ENCODE measurements at regions not wholly inside any gene's neighbourhood (a gene's known extent, or its start where the extent isn't known, plus 50 kb on each side); places are given as distances from the start of the nearest gene placed in this dataset.

GRCh38 chr4:121252224-121252806, 88.2 kb upstream of the TNIP3 start:
- no peak overlapping the region for H2BK15ac ChIP-seq (ENCODE audit: low read length)
- no peaks in the 10 kb centered on the region for H3K36me3 ChIP-seq (ENCODE audit: control insufficient read depth in 2 of 4, insufficient read depth in 4 of 4, low read length in 3 of 4)
- H2AFZ ChIP-seq (ENCODE audit: low read length) = peak overlapping the region; percentile 46; the same call in 1 of the 2 replicates
- no peak overlapping the region for H3K4me2 ChIP-seq (ENCODE audit: insufficient read depth in 1 of 2, low read depth in 2 of 2, low read length in 2 of 2)
- H3K79me1 ChIP-seq (ENCODE audit: low read depth, low read length) = no peaks in the 10 kb centered on the region
- no peak overlapping the region for H4K5ac ChIP-seq (ENCODE audit: insufficient read length, low read depth, low read length)
- no peak overlapping the region for H2AK5ac ChIP-seq (ENCODE audit: low read depth, low read length)
- no peak overlapping the region for H2BK120ac ChIP-seq (replicated peaks; ENCODE audit: low read depth, low read length)
- H4K20me1 ChIP-seq (replicated peaks in 1 of 2; ENCODE audit: control insufficient read depth in 1 of 2, insufficient read depth in 2 of 2, low read length in 2 of 2) = no peaks in the 10 kb centered on the region
- H3K9me3 ChIP-seq (ENCODE audit: insufficient read depth in 2 of 2, low read depth in 1 of 2, low read length in 1 of 2) = no peaks in the 10 kb centered on the region
- H4K91ac ChIP-seq (replicated peaks; ENCODE audit: insufficient read length, low read length) = no peak overlapping the region
- no peak overlapping the region for H4K8ac ChIP-seq (ENCODE audit: extremely low read depth, insufficient read depth, low read length)
- POLR2A ChIA-PET (ENCODE audit: partially characterized antibody) = no interaction called here
- no peak overlapping the region for H3K9ac ChIP-seq (replicated peaks in 1 of 4; ENCODE audit: extremely low read depth in 1 of 4, low read depth in 3 of 4, low read length in 3 of 4)
- peak; percentile 25 to 63 for DNase-seq (ENCODE audit: low read depth in 1 of 2, low spot score in 2 of 2)
- H3K14ac ChIP-seq (ENCODE audit: insufficient read length) = no peak overlapping the region
- no peaks in the 10 kb centered on the region; a peak in 1 of 7 replicates for H3K4me1 ChIP-seq (replicated peaks in 1 of 4; ENCODE audit: control insufficient read depth in 3 of 4, insufficient read depth in 4 of 4, low read length in 3 of 4)
- no peak overlapping the region for H3K18ac ChIP-seq (ENCODE audit: extremely low read depth, low read length)
- H3K23me2 ChIP-seq (ENCODE audit: low read depth, low read length) = no peaks in the 10 kb centered on the region
- no peak overlapping the region for H3K4ac ChIP-seq (replicated peaks; ENCODE audit: insufficient read length, low read depth, low read length)
- FAIRE-seq = peak; percentile 97
- no peak overlapping the region for H3K27ac ChIP-seq (ENCODE audit: low read depth, low read length)
- peaks cover 0 to 1% (median 0%) of the 10 kb centered on the region in 4 experiments; a peak in 1 of 7 replicates for H3K27me3 ChIP-seq (replicated peaks in 1 of 4; ENCODE audit: control insufficient read depth in 3 of 4, extremely low read depth in 1 of 4, insufficient read depth in 3 of 4, low read length in 3 of 4)
- no peak overlapping the region for H3K4me3 ChIP-seq (ENCODE audit: extremely low read depth in 1 of 4, insufficient read depth in 2 of 4, low read depth in 3 of 4, low read length in 4 of 4)
- no peak overlapping the region for H2BK12ac ChIP-seq (ENCODE audit: low read depth, low read length)
- H3K23ac ChIP-seq (ENCODE audit: insufficient read length) = no peak overlapping the region
- WGBS, 2 experiments (ENCODE audit: extremely low coverage in 1 of 2, insufficient coverage in 1 of 2, insufficient read length in 1 of 2, insufficient replicate concordance in 2 of 2, low coverage in 1 of 2, low lambda C conversion rate in 2 of 2, missing lambda C conversion rate in 1 of 2) = 34% methylated on average over 3 of the region's 3 CpGs; no CpG with 5 or more reads in 1 of the 2 experiments
- no peak overlapping the region for H3K56ac ChIP-seq (replicated peaks; ENCODE audit: insufficient read length, low read depth, low read length)
- CTCF ChIA-PET (ENCODE audit: partially characterized antibody) = interaction anchor here (0.9 to 4.0 kb wide), 17 partner anchors 9 to 96 kb away, joined by 3 to 43 read pairs (median 4); no protein-coding TSS in a partner anchor
- no peak overlapping the region for H2BK20ac ChIP-seq (ENCODE audit: low read length)
- H3K79me2 ChIP-seq (ENCODE audit: control insufficient read depth in 1 of 2, insufficient read depth in 2 of 2, low read length in 2 of 2) = no peaks in the 10 kb centered on the region
- H2BK5ac ChIP-seq (ENCODE audit: low read depth, low read length) = no peak overlapping the region
- TF ChIP-seq SIRT6 (IDR thresholded peaks at IDR 0.05; ENCODE audit: low read length) = no peak
- TF ChIP-seq, protein P1, sequence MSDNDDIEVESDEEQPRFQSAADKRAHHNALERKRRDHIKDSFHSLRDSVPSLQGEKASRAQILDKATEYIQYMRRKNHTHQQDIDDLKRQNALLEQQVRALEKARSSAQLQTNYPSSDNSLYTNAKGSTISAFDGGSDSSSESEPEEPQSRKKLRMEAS (IDR thresholded peaks at IDR 0.05) = no peak
- no peak for TF ChIP-seq CREB1 (IDR thresholded peaks at IDR 0.05)
- no peak for TF ChIP-seq TEAD4 (IDR thresholded peaks at IDR 0.05; ENCODE audit: low read depth, low read length)
- no peak for TF ChIP-seq ATF2 (IDR thresholded peaks at IDR 0.05; ENCODE audit: low read length)
